PC-3 (cell line): ENCODE measurements at regions not wholly inside any gene's neighbourhood (a gene's known extent, or its start where the extent isn't known, plus 50 kb on each side); places are given as distances from the start of the nearest gene placed in this dataset.

Experiments used
- EZH2phosphoT487 ChIP-seq: fragments of 300-600 bp; sonication (generic); IDR thresholded peaks from 2 replicates; pipeline ENCODE4 v1.6.1; 2018; ENCODE audit warnings: mild to moderate bottlenecking, antibody characterized with exemption, low read length, borderline replicate concordance
- TF ChIP-seq, protein P1 (sequence below): fragments of 300-600 bp; sonication (generic); conservative IDR thresholded peaks from 2 replicates; pipeline ENCODE4 v1.5.1; 2017; ENCODE audit warnings: antibody characterized with exemption, low read depth, mild to moderate bottlenecking, low read length

DNA sequence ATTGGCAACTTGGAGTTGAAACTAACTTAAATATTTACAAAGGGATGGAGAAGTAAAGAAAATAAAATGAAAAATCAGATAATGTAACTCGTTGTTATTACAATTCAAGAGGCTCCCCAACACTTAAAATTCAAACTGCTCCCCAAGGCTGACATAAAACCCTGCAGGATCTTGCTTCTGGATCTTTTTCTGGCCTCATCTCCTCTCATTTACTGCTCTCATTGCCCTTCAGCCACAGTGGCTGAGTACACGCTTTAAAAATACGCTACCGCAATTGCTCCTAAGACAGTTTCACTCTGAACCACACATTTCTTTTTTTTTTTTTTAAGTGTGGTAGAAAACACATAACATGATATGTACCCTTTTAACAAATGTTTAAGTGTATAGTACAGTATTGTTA lies 718.1 kb upstream of the ANO3 start:
- TF ChIP-seq, protein P1, sequence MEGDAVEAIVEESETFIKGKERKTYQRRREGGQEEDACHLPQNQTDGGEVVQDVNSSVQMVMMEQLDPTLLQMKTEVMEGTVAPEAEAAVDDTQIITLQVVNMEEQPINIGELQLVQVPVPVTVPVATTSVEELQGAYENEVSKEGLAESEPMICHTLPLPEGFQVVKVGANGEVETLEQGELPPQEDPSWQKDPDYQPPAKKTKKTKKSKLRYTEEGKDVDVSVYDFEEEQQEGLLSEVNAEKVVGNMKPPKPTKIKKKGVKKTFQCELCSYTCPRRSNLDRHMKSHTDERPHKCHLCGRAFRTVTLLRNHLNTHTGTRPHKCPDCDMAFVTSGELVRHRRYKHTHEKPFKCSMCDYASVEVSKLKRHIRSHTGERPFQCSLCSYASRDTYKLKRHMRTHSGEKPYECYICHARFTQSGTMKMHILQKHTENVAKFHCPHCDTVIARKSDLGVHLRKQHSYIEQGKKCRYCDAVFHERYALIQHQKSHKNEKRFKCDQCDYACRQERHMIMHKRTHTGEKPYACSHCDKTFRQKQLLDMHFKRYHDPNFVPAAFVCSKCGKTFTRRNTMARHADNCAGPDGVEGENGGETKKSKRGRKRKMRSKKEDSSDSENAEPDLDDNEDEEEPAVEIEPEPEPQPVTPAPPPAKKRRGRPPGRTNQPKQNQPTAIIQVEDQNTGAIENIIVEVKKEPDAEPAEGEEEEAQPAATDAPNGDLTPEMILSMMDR, result no peak
- TF ChIP-seq EZH2phosphoT487, result no peak
